Endothelial cell of umbilical vein (primary cell): ENCODE measurements at regions not wholly inside any gene's neighbourhood (a gene's known extent, or its start where the extent isn't known, plus 50 kb on each side); places are given as distances from the start of the nearest gene placed in this dataset.

Experiments used
- POLR2A ChIP-seq: IDR thresholded peaks from 2 replicates; pipeline ENCODE4 v1.6.1; 2012; ENCODE audit warnings: low read depth, mild to moderate bottlenecking, control low read depth, low read length
- TF ChIP-seq, protein P1 (sequence below), 2 donors: IDR thresholded peaks; 1 replicate in 1 of 2; 2 replicates in 1 of 2; pipeline ENCODE4 v1.5.1; 2011; ENCODE audit warnings: low read length in 2 of 2, mild to moderate bottlenecking in 2 of 2, moderate library complexity in 2 of 2, control low read depth in 1 of 2, inconsistent platforms in 1 of 2, low read depth in 1 of 2; ENCODE audit not compliant: insufficient read depth in 1 of 2; ENCODE audit errors: extremely low read depth in 1 of 2

DNA sequence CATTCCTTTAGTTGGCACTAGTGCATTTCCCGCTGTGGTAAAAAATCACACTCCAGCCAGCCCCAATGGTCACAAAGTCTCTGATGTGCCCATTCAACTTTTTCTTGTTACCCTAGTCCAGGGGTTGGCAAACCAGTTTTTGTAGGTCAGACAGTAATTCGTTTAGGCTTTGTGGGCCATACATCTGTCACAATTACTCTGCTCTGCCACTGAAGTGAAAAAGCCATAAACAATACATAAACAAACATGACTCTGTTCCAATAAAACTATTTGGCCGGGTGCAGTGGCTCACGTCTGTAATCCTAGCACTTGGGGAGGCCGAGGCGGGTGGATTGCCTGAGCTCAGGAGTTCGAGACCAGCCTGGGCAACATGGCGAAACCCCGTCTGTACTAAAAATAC lies 78.5 kb downstream of the POLR2M start:
- TF ChIP-seq, protein P1, sequence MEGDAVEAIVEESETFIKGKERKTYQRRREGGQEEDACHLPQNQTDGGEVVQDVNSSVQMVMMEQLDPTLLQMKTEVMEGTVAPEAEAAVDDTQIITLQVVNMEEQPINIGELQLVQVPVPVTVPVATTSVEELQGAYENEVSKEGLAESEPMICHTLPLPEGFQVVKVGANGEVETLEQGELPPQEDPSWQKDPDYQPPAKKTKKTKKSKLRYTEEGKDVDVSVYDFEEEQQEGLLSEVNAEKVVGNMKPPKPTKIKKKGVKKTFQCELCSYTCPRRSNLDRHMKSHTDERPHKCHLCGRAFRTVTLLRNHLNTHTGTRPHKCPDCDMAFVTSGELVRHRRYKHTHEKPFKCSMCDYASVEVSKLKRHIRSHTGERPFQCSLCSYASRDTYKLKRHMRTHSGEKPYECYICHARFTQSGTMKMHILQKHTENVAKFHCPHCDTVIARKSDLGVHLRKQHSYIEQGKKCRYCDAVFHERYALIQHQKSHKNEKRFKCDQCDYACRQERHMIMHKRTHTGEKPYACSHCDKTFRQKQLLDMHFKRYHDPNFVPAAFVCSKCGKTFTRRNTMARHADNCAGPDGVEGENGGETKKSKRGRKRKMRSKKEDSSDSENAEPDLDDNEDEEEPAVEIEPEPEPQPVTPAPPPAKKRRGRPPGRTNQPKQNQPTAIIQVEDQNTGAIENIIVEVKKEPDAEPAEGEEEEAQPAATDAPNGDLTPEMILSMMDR (IDR thresholded peaks at IDR 0.05; ENCODE audit: extremely low read depth in 1 of 2, insufficient read depth in 1 of 2, low read depth in 1 of 2, low read length in 2 of 2), result no peak
- TF ChIP-seq POLR2A, result no peak
